ENCODE measurements at regions not wholly inside any gene's neighbourhood (a gene's known extent, or its start where the extent isn't known, plus 50 kb on each side); places are given as distances from the start of the nearest gene placed in this dataset.

GRCh38 chr12:115737895-115738294 lies 539.6 kb downstream of the MED13L start:
- no peak overlapping the region for H3K4me2 ChIP-seq
- no peak overlapping the region for H3K4me3 ChIP-seq
- no peaks in the 10 kb centered on the region for H3K4me1 ChIP-seq (ENCODE audit: insufficient read depth)
- H2AFZ ChIP-seq, result no peak overlapping the region
- TF ChIP-seq, protein P1, sequence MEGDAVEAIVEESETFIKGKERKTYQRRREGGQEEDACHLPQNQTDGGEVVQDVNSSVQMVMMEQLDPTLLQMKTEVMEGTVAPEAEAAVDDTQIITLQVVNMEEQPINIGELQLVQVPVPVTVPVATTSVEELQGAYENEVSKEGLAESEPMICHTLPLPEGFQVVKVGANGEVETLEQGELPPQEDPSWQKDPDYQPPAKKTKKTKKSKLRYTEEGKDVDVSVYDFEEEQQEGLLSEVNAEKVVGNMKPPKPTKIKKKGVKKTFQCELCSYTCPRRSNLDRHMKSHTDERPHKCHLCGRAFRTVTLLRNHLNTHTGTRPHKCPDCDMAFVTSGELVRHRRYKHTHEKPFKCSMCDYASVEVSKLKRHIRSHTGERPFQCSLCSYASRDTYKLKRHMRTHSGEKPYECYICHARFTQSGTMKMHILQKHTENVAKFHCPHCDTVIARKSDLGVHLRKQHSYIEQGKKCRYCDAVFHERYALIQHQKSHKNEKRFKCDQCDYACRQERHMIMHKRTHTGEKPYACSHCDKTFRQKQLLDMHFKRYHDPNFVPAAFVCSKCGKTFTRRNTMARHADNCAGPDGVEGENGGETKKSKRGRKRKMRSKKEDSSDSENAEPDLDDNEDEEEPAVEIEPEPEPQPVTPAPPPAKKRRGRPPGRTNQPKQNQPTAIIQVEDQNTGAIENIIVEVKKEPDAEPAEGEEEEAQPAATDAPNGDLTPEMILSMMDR (IDR thresholded peaks at IDR 0.05; ENCODE audit: poor library complexity), result no peak
- no peak for TF ChIP-seq EZH2phosphoT487 (IDR thresholded peaks at IDR 0.05; ENCODE audit: low read depth, severe bottlenecking, unreplicated experiment)
- no peak for TF ChIP-seq EZH2 (IDR thresholded peaks at IDR 0.05; ENCODE audit: borderline replicate concordance)
- 90% methylated on average over 2 of the region's 2 CpGs for WGBS (ENCODE audit: low lambda C conversion rate, missing lambda C conversion rate)
- no peaks in the 10 kb centered on the region for H3K9me3 ChIP-seq (ENCODE audit: low read depth)
- H3K79me2 ChIP-seq, result no peaks in the 10 kb centered on the region
- no peaks in the 10 kb centered on the region for H3K9me2 ChIP-seq (replicated peaks; ENCODE audit: insufficient read depth)
- H4K20me1 ChIP-seq (ENCODE audit: insufficient read depth, poor library complexity, severe bottlenecking), result peaks cover 2% of the 10 kb centered on the region
- DNase-seq (ENCODE audit: low spot score), result no peak
- no peaks in the 10 kb centered on the region for H3K36me3 ChIP-seq (replicated peaks; ENCODE audit: insufficient read depth, low read depth)
- no peaks in the 10 kb centered on the region for H3K27me3 ChIP-seq
- H3K27ac ChIP-seq, result no peak overlapping the region

GRCh38 chr12:115736360-115736759 lies 541.1 kb downstream of the MED13L start:
- H3K27me3 ChIP-seq, result no peaks in the 10 kb centered on the region
- no peak for DNase-seq (ENCODE audit: low spot score)
- H3K9me2 ChIP-seq (replicated peaks; ENCODE audit: insufficient read depth), result no peaks in the 10 kb centered on the region
- H3K27ac ChIP-seq, result no peak overlapping the region
- peaks cover 2% of the 10 kb centered on the region for H4K20me1 ChIP-seq (ENCODE audit: insufficient read depth, poor library complexity, severe bottlenecking)
- H3K9me3 ChIP-seq (ENCODE audit: low read depth), result no peaks in the 10 kb centered on the region
- H3K79me2 ChIP-seq, result no peaks in the 10 kb centered on the region
- no peak overlapping the region for H3K4me3 ChIP-seq
- no peaks in the 10 kb centered on the region for H3K4me1 ChIP-seq (ENCODE audit: insufficient read depth)
- TF ChIP-seq, protein P1 (IDR thresholded peaks at IDR 0.05; ENCODE audit: poor library complexity), result no peak
- TF ChIP-seq EZH2phosphoT487 (IDR thresholded peaks at IDR 0.05; ENCODE audit: low read depth, severe bottlenecking, unreplicated experiment), result no peak
- no peak for TF ChIP-seq EZH2 (IDR thresholded peaks at IDR 0.05; ENCODE audit: borderline replicate concordance)
- no peak overlapping the region for H2AFZ ChIP-seq
- no peaks in the 10 kb centered on the region for H3K36me3 ChIP-seq (replicated peaks; ENCODE audit: insufficient read depth, low read depth)
- H3K4me2 ChIP-seq, result no peak overlapping the region
- WGBS (ENCODE audit: low lambda C conversion rate, missing lambda C conversion rate), result 97% methylated on average over 3 of the region's 3 CpGs

GRCh38 chr12:115730975-115731541 lies 546.4 kb downstream of the MED13L start:
- no peaks in the 10 kb centered on the region for H4K20me1 ChIP-seq (ENCODE audit: insufficient read depth, poor library complexity, severe bottlenecking)
- no peak overlapping the region for H3K27ac ChIP-seq
- 72% methylated on average over 4 of the region's 4 CpGs for WGBS (ENCODE audit: low lambda C conversion rate, missing lambda C conversion rate)
- no peak overlapping the region for H3K4me3 ChIP-seq
- DNase-seq (ENCODE audit: low spot score), result no peak
- no peaks in the 10 kb centered on the region for H3K36me3 ChIP-seq (replicated peaks; ENCODE audit: insufficient read depth, low read depth)
- no peaks in the 10 kb centered on the region for H3K79me2 ChIP-seq
- no peak overlapping the region for H2AFZ ChIP-seq
- H3K9me2 ChIP-seq (replicated peaks; ENCODE audit: insufficient read depth), result no peaks in the 10 kb centered on the region
- TF ChIP-seq EZH2 (IDR thresholded peaks at IDR 0.05; ENCODE audit: borderline replicate concordance) (no peak), EZH2phosphoT487 (IDR thresholded peaks at IDR 0.05; ENCODE audit: low read depth, severe bottlenecking, unreplicated experiment) (no peak)
- TF ChIP-seq, protein P1 (IDR thresholded peaks at IDR 0.05; ENCODE audit: poor library complexity), result no peak
- H3K9me3 ChIP-seq (ENCODE audit: low read depth), result no peaks in the 10 kb centered on the region
- H3K27me3 ChIP-seq, result no peaks in the 10 kb centered on the region
- no peaks in the 10 kb centered on the region for H3K4me1 ChIP-seq (ENCODE audit: insufficient read depth)
- H3K4me2 ChIP-seq, result no peak overlapping the region

All from hepatocyte (in vitro differentiated cells).